Smooth muscle cell (in vitro differentiated cells): ENCODE measurements at regions not wholly inside any gene's neighbourhood (a gene's known extent, or its start where the extent isn't known, plus 50 kb on each side); places are given as distances from the start of the nearest gene placed in this dataset.

Experiments
- DNase-seq: peaks from one replicate; lab custom pipeline; 2025; ENCODE audit not compliant: unreplicated experiment; lab: John Stamatoyannopoulos, UW
- H2AFZ ChIP-seq: fragments of 200-600 bp; sonication (generic); 2 replicates; pipeline ENCODE4 v1.6.0; 2016; ENCODE audit warnings: antibody characterized with exemption, low read depth, mild to moderate bottlenecking
- H3F3A ChIP-seq: fragments of 200-600 bp; sonication (generic); 2 replicates; pipeline ENCODE4 v1.6.0; 2017; ENCODE audit warnings: antibody characterized with exemption, low read depth
- H3K27ac ChIP-seq: fragments of 200-600 bp; sonication (generic); 2 replicates; pipeline ENCODE4 v1.5.1; 2016; ENCODE audit warnings: low read depth, mild to moderate bottlenecking
- H3K27me3 ChIP-seq: fragments of 200-600 bp; sonication (generic); 2 replicates; pipeline ENCODE4 v1.6.1; 2016; ENCODE audit warnings: low read depth, mild to moderate bottlenecking
- H3K36me3 ChIP-seq: fragments of 200-600 bp; sonication (generic); 2 replicates; pipeline ENCODE4 v1.5.1; 2016; ENCODE audit warnings: low read depth
- H3K4me1 ChIP-seq: fragments of 200-600 bp; sonication (generic); 2 replicates; pipeline ENCODE4 v1.5.1; 2016; ENCODE audit warnings: low read depth
- H3K4me2 ChIP-seq: fragments of 200-600 bp; sonication (generic); 2 replicates; pipeline ENCODE4 v1.6.0; 2016; ENCODE audit warnings: mild to moderate bottlenecking
- H3K4me3 ChIP-seq: fragments of 200-600 bp; sonication (generic); 2 replicates; pipeline ENCODE4 v1.5.1; 2016; ENCODE audit warnings: mild to moderate bottlenecking
- H3K79me2 ChIP-seq: fragments of 200-600 bp; sonication (generic); 2 replicates; pipeline ENCODE4 v1.6.0; 2016; ENCODE audit warnings: low read depth, mild to moderate bottlenecking
- H3K9ac ChIP-seq: fragments of 200-600 bp; sonication (generic); 2 replicates; pipeline ENCODE4 v1.6.0; 2016; ENCODE audit warnings: low read depth
- H3K9me3 ChIP-seq: fragments of 200-600 bp; sonication (generic); replicated peaks from 2 replicates; pipeline ENCODE4 v1.5.1; 2016; ENCODE audit warnings: low read depth
- H4K20me1 ChIP-seq: fragments of 200-600 bp; sonication (generic); 2 replicates; pipeline ENCODE4 v1.6.0; 2016; ENCODE audit warnings: low read depth
- CTCF ChIP-seq: fragments of 200-600 bp; sonication (generic); IDR thresholded peaks from 2 replicates; pipeline ENCODE4 v1.5.1; 2017; ENCODE audit warnings: borderline replicate concordance, mild to moderate bottlenecking, antibody characterized with exemption; ENCODE audit not compliant: insufficient read depth, poor library complexity, severe bottlenecking
- WGBS: methylation state at CpG from one replicate; pipeline ENCODE4 v1.1.7; 2016; ENCODE audit warnings: low lambda C conversion rate; 5-methylcytosine and 5-hydroxymethylcytosine counted together

- Histone ChIP-seq H3K36me3 (no peaks in the 10 kb centered on the region), H3K4me3 (no peak overlapping the region), H3K27ac (no peak overlapping the region), H3K9ac (no peak overlapping the region), H3K4me1 (no peaks in the 10 kb centered on the region), H3K79me2 (no peaks in the 10 kb centered on the region), H3K27me3 (peaks cover 7% of the 10 kb centered on the region), H4K20me1 (no peaks in the 10 kb centered on the region), H3F3A (no peaks in the 10 kb centered on the region), H3K4me2 (no peak overlapping the region), H3K9me3 (no peaks in the 10 kb centered on the region), H2AFZ (peak overlapping the region; percentile 38)
- no peak for TF ChIP-seq CTCF
- DNase-seq: no peak
- 53% methylated on average over 7 of the region's 7 CpGs for WGBS
These were observed 949.6 kb upstream of the SLC10A2 start for GRCh38 chr13:104015646-104016396.

DNA sequence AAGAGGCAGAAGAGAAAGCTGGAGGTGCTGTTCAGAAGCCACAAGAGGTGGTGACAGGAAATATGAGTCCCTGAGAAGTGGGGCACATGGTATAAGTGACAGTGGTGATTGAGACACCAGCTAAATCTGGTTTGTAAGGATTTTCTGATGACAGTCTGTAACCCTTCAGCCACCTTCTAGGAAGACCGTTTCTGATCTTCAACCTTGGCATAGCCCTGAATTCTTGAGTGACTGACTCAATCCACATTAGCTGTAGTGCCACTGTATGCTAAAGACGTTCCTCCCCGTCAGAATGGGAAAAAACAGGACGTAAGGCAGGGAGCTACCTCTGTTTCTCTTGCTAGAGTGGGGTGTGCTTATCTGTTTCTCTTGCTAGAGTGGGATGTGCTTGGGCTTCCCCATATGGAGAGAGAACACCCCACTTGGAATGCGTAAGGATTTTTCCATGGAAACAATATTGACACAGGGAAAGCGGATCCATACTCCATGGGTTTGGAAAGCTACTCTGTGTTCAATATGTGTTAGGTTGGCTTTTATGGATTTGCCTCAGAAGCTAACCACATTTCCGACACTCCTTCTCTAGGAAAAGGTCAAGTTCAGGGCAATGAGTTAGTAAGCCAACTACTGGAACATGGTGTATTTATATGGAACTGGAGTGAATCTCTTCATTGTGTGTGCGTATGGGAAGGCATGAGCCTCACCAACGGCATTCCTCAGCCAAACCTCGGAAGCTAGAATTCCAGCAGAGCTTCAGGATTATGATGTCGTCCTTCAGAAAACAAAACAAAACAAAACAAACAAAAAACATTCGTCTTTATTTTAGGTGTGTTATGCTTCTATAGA lies 948.8 kb upstream of the SLC10A2 start:
- Histone ChIP-seq H3K36me3 (no peaks in the 10 kb centered on the region), H3K4me1 (no peaks in the 10 kb centered on the region), H3K9me3 (no peaks in the 10 kb centered on the region), H4K20me1 (no peaks in the 10 kb centered on the region), H3K9ac (no peak overlapping the region), H2AFZ (no peak overlapping the region), H3K27me3 (peaks cover 7% of the 10 kb centered on the region), H3K27ac (no peak overlapping the region), H3K4me2 (no peak overlapping the region), H3K4me3 (no peak overlapping the region), H3F3A (no peaks in the 10 kb centered on the region), H3K79me2 (no peaks in the 10 kb centered on the region)
- TF ChIP-seq CTCF: no peak
- 76% methylated on average over 12 of the region's 12 CpGs for WGBS
- DNase-seq: no peak

- Histone ChIP-seq H3K27me3 (peaks cover 7% of the 10 kb centered on the region), H4K20me1 (no peaks in the 10 kb centered on the region), H3F3A (no peaks in the 10 kb centered on the region), H3K4me2 (no peak overlapping the region), H3K4me1 (no peaks in the 10 kb centered on the region), H3K36me3 (no peaks in the 10 kb centered on the region), H3K27ac (no peak overlapping the region), H3K9me3 (no peaks in the 10 kb centered on the region), H3K79me2 (no peaks in the 10 kb centered on the region), H3K4me3 (no peak overlapping the region), H3K9ac (no peak overlapping the region), H2AFZ (no peak overlapping the region)
- WGBS: 69% methylated on average over 18 of the region's 18 CpGs
- no peak for TF ChIP-seq CTCF
- no peak for DNase-seq
These were observed 945.5 kb upstream of the SLC10A2 start for GRCh38 chr13:104011505-104012241.
